Kidney epithelial cell (primary cell): ENCODE measurements at regions not wholly inside any gene's neighbourhood (a gene's known extent, or its start where the extent isn't known, plus 50 kb on each side); places are given as distances from the start of the nearest gene placed in this dataset.

Experiments used
- DNase-seq: peaks from one replicate; pipeline ENCODE4 v3.0.0-alpha.2; 2010; ENCODE audit warnings: low read depth
- H3K27me3 ChIP-seq: 2 replicates; pipeline ENCODE4 v1.6.0; 2011; ENCODE audit warnings: low read length; ENCODE audit not compliant: control insufficient read depth, insufficient read depth
- H3K36me3 ChIP-seq: 2 replicates; pipeline ENCODE4 v1.5.1; 2011; ENCODE audit warnings: low read length; ENCODE audit not compliant: control insufficient read depth, insufficient read depth
- H3K4me3 ChIP-seq: 2 replicates; pipeline ENCODE4 v1.5.1; 2011; ENCODE audit warnings: low read depth, mild to moderate bottlenecking, control low read depth, low read length
- TF ChIP-seq, protein P1 (sequence below): IDR thresholded peaks from 2 replicates; pipeline ENCODE4 v1.5.1; 2011; ENCODE audit warnings: mild to moderate bottlenecking, moderate library complexity, low read length, control low read depth, inconsistent platforms; ENCODE audit not compliant: insufficient read depth, poor library complexity, severe bottlenecking

DNA sequence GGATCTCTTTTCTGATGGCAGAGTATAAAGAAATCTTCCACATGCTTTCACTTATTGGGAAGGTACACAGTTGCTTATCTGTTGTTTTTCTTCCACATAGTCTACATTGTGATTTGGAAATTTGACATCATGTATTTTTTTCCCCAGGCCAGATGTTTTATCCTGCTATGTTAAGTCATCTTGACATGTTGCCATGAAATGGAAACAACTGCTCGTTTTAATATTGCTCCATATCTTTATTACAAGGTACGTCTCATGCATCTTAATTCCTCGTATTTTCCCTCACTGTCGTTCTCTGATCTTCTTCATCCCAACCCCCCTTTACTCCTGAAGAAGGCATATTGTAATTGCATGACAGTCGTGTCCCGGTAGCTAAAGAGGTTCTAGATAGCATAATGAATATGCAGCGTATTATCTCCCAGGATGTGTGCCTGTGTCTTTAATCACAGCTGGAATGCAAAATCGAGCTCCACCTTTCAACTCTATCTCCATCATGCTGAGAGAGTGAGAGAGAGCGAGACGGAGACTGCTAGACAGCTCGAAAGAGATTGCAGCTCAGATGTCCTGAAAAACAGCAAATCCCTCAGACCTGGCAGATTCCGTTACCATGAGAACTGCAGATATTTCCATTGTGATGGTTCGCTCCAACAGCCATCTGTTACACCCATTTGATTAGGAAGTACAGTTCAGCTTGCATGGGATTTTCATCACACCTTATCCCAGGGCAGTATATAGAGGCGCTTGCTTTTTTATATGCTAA, 281.7 kb downstream of the TMEM38B start:
- no peak for DNase-seq
- no peak overlapping the region for H3K4me3 ChIP-seq
- no peaks in the 10 kb centered on the region for H3K27me3 ChIP-seq
- TF ChIP-seq, protein P1, sequence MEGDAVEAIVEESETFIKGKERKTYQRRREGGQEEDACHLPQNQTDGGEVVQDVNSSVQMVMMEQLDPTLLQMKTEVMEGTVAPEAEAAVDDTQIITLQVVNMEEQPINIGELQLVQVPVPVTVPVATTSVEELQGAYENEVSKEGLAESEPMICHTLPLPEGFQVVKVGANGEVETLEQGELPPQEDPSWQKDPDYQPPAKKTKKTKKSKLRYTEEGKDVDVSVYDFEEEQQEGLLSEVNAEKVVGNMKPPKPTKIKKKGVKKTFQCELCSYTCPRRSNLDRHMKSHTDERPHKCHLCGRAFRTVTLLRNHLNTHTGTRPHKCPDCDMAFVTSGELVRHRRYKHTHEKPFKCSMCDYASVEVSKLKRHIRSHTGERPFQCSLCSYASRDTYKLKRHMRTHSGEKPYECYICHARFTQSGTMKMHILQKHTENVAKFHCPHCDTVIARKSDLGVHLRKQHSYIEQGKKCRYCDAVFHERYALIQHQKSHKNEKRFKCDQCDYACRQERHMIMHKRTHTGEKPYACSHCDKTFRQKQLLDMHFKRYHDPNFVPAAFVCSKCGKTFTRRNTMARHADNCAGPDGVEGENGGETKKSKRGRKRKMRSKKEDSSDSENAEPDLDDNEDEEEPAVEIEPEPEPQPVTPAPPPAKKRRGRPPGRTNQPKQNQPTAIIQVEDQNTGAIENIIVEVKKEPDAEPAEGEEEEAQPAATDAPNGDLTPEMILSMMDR = no peak
- no peaks in the 10 kb centered on the region for H3K36me3 ChIP-seq

DNA sequence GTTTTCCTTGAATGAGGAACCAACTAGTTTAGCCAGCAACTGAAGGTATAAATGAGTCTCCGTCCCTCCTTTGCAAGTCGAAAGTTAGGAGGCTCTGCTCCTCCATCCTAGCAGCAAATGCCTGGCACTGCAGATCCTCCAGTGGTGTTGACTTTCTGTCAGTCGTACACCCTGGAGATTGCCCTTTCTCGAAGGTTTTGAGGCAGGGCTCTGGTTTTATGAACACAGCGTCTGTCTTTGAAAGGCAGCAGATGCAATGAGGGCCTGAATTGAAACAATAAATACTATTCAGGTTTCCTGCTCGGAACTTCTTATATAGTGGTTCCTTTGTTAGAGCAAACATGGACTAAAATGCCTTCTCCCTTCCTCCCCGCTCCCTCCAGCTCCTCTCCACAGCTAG, 284.0 kb downstream of the TMEM38B start:
- DNase-seq = no peak
- H3K36me3 ChIP-seq = no peaks in the 10 kb centered on the region

DNA sequence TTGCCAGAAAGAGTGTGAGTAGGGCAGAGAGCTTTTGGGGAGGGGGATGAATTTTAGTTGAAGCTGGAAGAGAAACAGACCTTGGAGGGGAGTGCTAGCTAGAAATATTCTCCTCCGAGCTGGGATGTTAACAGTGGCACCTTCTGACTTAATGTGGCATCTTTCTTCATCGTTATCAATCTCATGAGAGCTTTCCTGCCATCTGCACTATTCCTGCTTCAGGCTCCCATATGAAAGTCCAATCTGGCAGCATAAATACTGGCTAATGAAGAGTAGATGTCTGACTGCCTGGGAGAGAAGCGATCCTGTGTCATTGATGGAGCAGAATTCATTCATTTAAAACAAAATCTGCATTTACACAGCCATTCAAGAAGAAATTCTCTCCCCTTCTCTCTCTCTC, 284.5 kb downstream of the TMEM38B start:
- Histone ChIP-seq H3K36me3 (no peaks in the 10 kb centered on the region), H3K27me3 (no peaks in the 10 kb centered on the region), H3K4me3 (no peak overlapping the region)
- DNase-seq = no peak
- TF ChIP-seq, protein P1 = no peak

More for the DNA sequence above, 284.0 kb downstream of the TMEM38B start:
- Histone ChIP-seq H3K4me3 (no peak overlapping the region), H3K27me3 (no peaks in the 10 kb centered on the region)
- TF ChIP-seq, protein P1 = no peak

DNA sequence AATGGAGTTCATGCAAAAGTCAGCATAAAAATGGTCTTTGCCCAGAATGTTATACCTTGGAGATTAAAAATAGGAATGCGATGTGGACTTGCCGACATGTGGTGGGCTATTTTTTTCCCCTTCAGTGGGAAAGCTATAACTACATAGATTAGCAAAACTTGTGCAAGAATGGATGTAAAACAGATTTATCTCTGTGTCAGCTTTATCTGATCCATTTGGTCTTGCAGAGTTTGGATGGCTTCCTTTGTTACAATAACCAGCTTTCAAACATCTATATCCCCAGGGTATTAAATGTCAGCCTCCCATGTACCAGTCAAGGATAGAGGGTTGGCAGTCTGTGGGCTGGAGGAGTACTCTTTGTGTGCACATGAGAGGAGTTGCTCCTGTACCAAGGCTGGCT, 284.9 kb downstream of the TMEM38B start:
- no peak for DNase-seq
- Histone ChIP-seq H3K36me3 (no peaks in the 10 kb centered on the region), H3K4me3 (no peak overlapping the region), H3K27me3 (no peaks in the 10 kb centered on the region)
- TF ChIP-seq, protein P1 = no peak

DNA sequence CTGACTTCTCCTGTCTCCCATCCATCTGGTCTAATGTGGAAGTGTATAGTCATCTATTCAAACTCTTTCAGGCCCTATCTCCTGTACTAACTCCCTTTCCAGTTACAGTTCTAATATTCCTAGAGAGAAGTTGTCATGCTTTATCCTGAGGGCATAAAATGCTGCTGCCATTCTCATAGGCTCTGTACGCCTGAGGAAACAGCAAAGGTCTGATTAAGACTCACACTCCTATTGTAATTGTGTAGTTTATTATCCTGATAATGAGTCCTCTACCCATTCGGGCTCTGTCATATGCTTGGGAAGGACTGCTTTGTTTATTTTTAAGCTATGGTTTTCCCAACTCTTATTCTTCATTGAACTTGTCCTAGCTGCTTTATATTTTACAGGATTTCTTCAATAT, 290.4 kb downstream of the TMEM38B start:
- TF ChIP-seq, protein P1 = no peak
- DNase-seq = no peak
- Histone ChIP-seq H3K27me3 (no peaks in the 10 kb centered on the region), H3K36me3 (no peaks in the 10 kb centered on the region), H3K4me3 (no peak overlapping the region)
